Activated CD8-positive, alpha-beta T cell treated with anti-CD3 and anti-CD28 coated beads, Interleukin-2, amount 10 ng/mL, durations not matched to agents 7 days and 5 days (primary cell): ENCODE measurements at regions not wholly inside any gene's neighbourhood (a gene's known extent, or its start where the extent isn't known, plus 50 kb on each side); places are given as distances from the start of the nearest gene placed in this dataset.

Experiments used
- ATAC-seq: fragments of 150-1000 bp; cut with Tn5 transposase; one replicate; pipeline ENCODE4 v1.10.0; 2021; ENCODE audit warnings: moderate library complexity
- CTCF ChIA-PET: fragments of 350-600 bp; sonication (Branson Sonifier 250); formaldehyde crosslinking; loops from one replicate; lab custom pipeline; 2021; ENCODE audit warnings: antibody characterized with exemption; lab: Charles Lee
- POLR2A ChIA-PET: fragments of 350-600 bp; sonication (Branson Sonifier 250); formaldehyde crosslinking; loops from one replicate; lab custom pipeline; 2021; ENCODE audit warnings: antibody characterized with exemption; lab: Charles Lee
- DNase-seq: peaks from one replicate; pipeline ENCODE4 v3.0.0-alpha.2; 2020
- H3K27ac Mint-ChIP-seq: one replicate; pipeline ENCODE4 v1.8.0; 2021; ENCODE audit warnings: mild to moderate bottlenecking, mixed read lengths
- H3K27me3 Mint-ChIP-seq: one replicate; pipeline ENCODE4 v1.8.0; 2021; ENCODE audit warnings: low read depth, mixed read lengths
- H3K36me3 Mint-ChIP-seq: one replicate; pipeline ENCODE4 v1.8.0; 2021; ENCODE audit warnings: low read depth, mixed read lengths
- H3K4me1 Mint-ChIP-seq: one replicate; pipeline ENCODE4 v1.8.0; 2021; ENCODE audit warnings: low read depth, mixed read lengths
- H3K4me3 Mint-ChIP-seq: one replicate; pipeline ENCODE4 v1.8.0; 2021; ENCODE audit warnings: mild to moderate bottlenecking, mixed read lengths
- H3K9me3 Mint-ChIP-seq: one replicate; pipeline ENCODE4 v1.8.0; 2022; ENCODE audit warnings: mixed read lengths; ENCODE audit not compliant: insufficient read depth

DNA sequence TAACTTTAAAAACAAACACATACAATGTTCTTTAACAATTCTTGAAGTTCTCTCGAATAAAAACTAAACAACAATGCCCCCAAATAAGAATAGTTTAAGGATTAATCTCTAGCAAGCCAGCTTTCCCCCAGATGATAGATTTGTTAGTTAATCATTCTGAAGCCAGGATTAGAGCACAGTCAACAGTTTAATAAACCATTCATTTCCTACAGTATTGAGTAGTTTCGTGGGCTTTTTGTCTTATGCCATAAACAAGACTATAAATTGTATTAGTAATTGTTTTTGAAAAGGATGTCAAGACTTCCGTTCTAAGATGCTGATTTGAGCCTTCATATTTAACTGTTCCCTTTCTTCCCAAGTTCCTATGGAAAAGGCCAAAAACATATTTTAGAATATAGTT, 136.6 kb downstream of the PIK3R1 start:
- Mint-ChIP-seq H3K9me3 (no peaks in the 10 kb centered on the region), H3K27ac (no peak overlapping the region), H3K27me3 (no peaks in the 10 kb centered on the region), H3K4me3 (no peak overlapping the region), H3K36me3 (peaks cover 3% of the 10 kb centered on the region), H3K4me1 (peaks cover 15% of the 10 kb centered on the region)
- no peak for ATAC-seq
- DNase-seq = no peak
- ChIA-PET POLR2A (no interaction called here), CTCF (no interaction called here)

DNA sequence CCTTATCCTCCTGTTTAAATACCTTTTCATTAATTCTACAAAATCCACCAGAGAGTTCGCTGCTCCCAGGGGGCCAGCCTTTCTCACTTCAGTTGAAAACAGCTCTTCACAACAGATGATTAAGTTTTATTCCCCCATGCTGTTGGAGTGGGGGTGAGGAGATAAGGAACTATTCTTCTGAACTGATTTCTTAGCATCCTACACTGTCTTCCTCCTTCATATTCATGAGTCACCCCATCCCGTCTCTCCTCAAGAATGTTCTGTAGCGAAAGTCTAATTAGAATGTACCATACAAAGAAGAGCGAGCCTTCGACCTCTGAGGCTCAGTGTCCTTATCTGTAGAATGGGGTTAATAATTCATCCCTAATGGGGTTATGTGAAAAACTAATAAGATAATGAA, 138.0 kb downstream of the PIK3R1 start:
- DNase-seq (no peak), ATAC-seq (no peak)
- no peak overlapping the region for H3K4me3 Mint-ChIP-seq
- H3K4me1 Mint-ChIP-seq = peaks cover 7% of the 10 kb centered on the region
- no peaks in the 10 kb centered on the region for H3K27me3 Mint-ChIP-seq
- POLR2A ChIA-PET = no interaction called here
- H3K36me3 Mint-ChIP-seq = no peaks in the 10 kb centered on the region
- CTCF ChIA-PET = interaction anchor here (1.3 kb wide), 1 partner anchor 10 kb away, joined by 3 read pairs; no protein-coding TSS in a partner anchor
- H3K27ac Mint-ChIP-seq = no peak overlapping the region
- H3K9me3 Mint-ChIP-seq = no peaks in the 10 kb centered on the region

DNA sequence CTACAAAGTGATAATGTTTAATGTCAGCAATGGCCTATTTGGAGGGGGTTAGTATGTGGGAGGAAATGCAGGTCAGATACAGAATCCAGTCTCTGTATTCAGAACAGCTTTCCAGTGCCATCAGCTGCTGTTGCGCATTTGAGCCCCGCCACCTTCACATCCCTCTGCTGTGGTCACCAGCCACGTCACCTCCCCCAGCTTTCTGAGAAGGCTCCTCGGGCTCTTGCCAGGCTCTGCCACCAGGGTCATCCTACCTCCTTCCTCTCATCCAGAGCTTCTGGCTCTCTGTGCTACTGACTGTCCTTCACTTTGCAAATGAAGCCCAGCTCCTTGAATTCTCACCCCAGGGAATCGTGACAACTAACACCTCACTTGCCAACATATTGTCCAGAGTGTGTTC, 138.8 kb downstream of the PIK3R1 start:
- CTCF ChIA-PET = no interaction called here
- H3K27ac Mint-ChIP-seq = no peak overlapping the region
- ATAC-seq = no peak
- H3K36me3 Mint-ChIP-seq = no peaks in the 10 kb centered on the region
- H3K27me3 Mint-ChIP-seq = no peaks in the 10 kb centered on the region
- no peaks in the 10 kb centered on the region for H3K9me3 Mint-ChIP-seq
- H3K4me1 Mint-ChIP-seq = peaks cover 7% of the 10 kb centered on the region
- POLR2A ChIA-PET = no interaction called here
- no peak overlapping the region for H3K4me3 Mint-ChIP-seq
- no peak for DNase-seq

DNA sequence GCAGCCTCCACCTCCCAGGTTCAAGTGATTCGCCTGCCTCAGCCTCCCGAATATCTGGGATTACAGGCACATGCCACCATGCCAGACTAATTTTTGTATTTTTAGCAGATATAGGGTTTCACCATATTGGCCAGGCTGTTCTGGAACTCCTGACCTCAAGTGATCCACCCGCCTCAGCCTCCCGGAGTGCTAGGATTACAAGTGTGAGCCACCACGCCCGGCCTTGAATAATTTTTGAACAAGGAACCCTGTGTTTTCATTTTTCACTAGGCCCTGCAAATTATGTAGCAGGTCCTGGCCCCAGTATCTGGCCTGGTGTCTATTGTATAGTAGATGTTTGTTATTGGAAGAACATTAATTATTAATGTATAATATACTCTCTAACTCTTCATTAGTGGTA, 140.7 kb downstream of the PIK3R1 start:
- ChIA-PET CTCF (no interaction called here), POLR2A (no interaction called here)
- DNase-seq = no peak
- Mint-ChIP-seq H3K27me3 (no peaks in the 10 kb centered on the region), H3K27ac (no peak overlapping the region), H3K36me3 (no peaks in the 10 kb centered on the region), H3K9me3 (no peaks in the 10 kb centered on the region), H3K4me3 (no peak overlapping the region), H3K4me1 (peaks cover 16% of the 10 kb centered on the region)
- no peak for ATAC-seq

DNA sequence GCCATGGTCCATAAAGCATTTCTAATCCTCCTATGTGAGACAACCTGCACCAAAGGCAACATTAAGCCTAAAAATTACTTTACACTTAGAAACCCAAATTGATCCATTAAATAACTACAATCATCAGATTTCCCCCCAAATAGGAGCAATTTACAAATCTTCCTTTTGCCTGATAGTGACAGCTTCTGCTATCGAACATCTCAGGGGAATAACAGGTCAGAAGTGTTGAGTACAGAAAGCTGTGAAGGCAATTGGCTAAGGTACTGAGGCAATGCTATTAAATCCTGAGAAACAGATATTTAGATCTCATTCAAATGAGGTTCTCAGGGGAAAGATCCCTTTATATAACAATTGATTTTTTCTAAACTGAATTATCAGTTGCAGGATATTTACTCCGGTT, 141.1 kb downstream of the PIK3R1 start:
- Mint-ChIP-seq H3K4me1 (peaks cover 16% of the 10 kb centered on the region), H3K9me3 (no peaks in the 10 kb centered on the region), H3K36me3 (no peaks in the 10 kb centered on the region), H3K4me3 (no peak overlapping the region), H3K27ac (no peak overlapping the region), H3K27me3 (no peaks in the 10 kb centered on the region)
- DNase-seq (no peak), ATAC-seq (no peak)
- POLR2A ChIA-PET = no interaction called here
- CTCF ChIA-PET = no interaction called here

DNA sequence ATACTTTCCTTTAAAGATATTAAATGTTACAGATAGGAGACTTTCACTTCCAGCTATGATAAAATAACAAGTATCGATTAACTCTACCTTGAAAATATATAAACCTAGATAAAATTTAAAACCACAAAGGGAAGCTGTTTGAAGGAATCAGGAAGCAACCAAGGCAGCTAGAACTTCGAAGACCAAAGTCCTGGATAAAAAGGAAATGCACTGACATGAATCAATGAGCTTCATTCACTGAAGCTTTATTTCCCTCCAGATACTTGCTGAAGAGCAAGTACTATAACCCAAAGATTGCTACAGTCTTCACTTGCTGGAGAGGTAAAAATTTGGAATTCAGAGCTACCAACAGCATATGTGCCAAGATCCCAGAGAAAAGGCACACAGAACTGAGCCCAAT, 144.1 kb downstream of the PIK3R1 start:
- ATAC-seq (no peak), DNase-seq (no peak)
- CTCF ChIA-PET = interaction anchor here (0.8 kb wide), 1 partner anchor 34 kb away, joined by 3 read pairs; no protein-coding TSS in a partner anchor
- H3K4me3 Mint-ChIP-seq = no peak overlapping the region
- H3K27ac Mint-ChIP-seq = no peak overlapping the region
- H3K9me3 Mint-ChIP-seq = peaks cover 4% of the 10 kb centered on the region
- H3K4me1 Mint-ChIP-seq = peaks cover 9% of the 10 kb centered on the region
- H3K36me3 Mint-ChIP-seq = peaks cover 5% of the 10 kb centered on the region
- POLR2A ChIA-PET = interaction anchor here (1.0 kb wide), 1 partner anchor 19 kb away, joined by 3 read pairs; no protein-coding TSS in a partner anchor
- H3K27me3 Mint-ChIP-seq = peaks cover 4% of the 10 kb centered on the region

DNA sequence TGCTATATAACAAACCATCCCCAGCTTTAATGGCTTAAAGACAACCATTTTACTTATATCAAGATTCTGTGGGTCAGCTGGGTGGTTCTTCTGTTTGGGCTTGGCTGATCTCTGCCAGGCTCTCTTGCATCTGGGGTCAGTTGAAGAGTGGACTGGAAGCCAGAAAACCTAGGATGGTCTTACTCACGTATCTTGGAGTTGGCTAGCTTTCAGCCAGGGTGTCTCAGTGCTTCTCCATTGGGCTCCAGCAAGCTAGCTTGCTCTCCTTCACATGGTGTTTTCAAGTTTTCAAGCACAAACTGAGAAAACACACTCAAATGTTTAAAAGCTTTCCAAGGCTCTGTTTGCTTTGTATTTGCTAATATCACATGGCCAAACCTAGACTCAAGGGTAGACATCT, 146.8 kb downstream of the PIK3R1 start:
- H3K9me3 Mint-ChIP-seq = peaks cover 4% of the 10 kb centered on the region
- no peak overlapping the region for H3K4me3 Mint-ChIP-seq
- peaks cover 4% of the 10 kb centered on the region for H3K27me3 Mint-ChIP-seq
- ChIA-PET POLR2A (no interaction called here), CTCF (interaction anchor here (0.9 kb wide), 1 partner anchor 76 kb away, joined by 3 read pairs; no protein-coding TSS in a partner anchor)
- DNase-seq = no peak
- peaks cover 5% of the 10 kb centered on the region for H3K36me3 Mint-ChIP-seq
- peaks cover 16% of the 10 kb centered on the region for H3K4me1 Mint-ChIP-seq
- no peak for ATAC-seq
- H3K27ac Mint-ChIP-seq = no peak overlapping the region

DNA sequence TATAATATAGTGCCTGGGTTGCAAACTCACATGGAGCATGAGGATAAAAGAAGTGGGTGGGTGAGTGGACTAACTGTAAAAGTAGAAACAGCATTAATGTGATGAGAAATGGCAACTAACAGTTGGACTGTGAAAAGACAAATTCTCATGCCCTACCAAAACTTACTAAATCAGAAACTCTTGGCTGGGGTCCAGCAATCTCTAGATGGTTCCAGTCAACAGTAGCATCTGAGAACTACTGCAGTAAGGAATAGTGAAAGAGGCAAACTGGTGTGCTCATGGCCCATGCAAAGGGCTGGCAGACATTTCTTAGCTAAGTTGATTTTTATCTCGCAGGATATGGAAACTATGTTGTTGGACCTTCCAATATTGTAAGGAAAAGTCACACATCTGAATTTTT, 150.3 kb downstream of the PIK3R1 start:
- H3K27ac Mint-ChIP-seq = no peak overlapping the region
- H3K4me1 Mint-ChIP-seq = peaks cover 35% of the 10 kb centered on the region
- no peak for ATAC-seq
- ChIA-PET CTCF (no interaction called here), POLR2A (no interaction called here)
- no peak overlapping the region for H3K4me3 Mint-ChIP-seq
- no peak for DNase-seq
- H3K27me3 Mint-ChIP-seq = peaks cover 4% of the 10 kb centered on the region
- H3K36me3 Mint-ChIP-seq = peaks cover 16% of the 10 kb centered on the region
- H3K9me3 Mint-ChIP-seq = peaks cover 4% of the 10 kb centered on the region

DNA sequence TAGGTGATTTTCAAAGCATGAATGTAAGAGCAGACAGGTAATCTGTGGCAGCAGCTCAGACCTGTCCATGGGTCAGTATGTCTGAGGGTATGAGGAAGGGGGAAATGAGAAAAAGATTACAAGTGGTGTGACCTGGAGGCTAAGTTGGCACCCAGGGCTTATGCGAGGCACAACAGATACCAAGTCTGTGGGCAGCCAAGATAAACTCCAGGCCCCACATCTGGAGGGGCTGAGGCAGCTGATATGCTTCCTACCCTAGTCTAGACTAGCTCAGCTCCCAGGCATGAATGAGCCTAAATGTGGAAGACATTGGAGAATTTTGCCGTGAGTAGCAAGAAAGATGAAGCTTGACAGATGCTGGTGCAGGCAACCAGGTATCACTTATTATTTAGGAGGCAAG, 151.7 kb downstream of the PIK3R1 start:
- ChIA-PET CTCF (no interaction called here), POLR2A (no interaction called here)
- H3K4me3 Mint-ChIP-seq = no peak overlapping the region
- peaks cover 4% of the 10 kb centered on the region for H3K27me3 Mint-ChIP-seq
- H3K27ac Mint-ChIP-seq = no peak overlapping the region
- H3K4me1 Mint-ChIP-seq = peaks cover 48% of the 10 kb centered on the region
- H3K9me3 Mint-ChIP-seq = peaks cover 6% of the 10 kb centered on the region
- ATAC-seq = no peak
- no peak for DNase-seq
- H3K36me3 Mint-ChIP-seq = peaks cover 17% of the 10 kb centered on the region

DNA sequence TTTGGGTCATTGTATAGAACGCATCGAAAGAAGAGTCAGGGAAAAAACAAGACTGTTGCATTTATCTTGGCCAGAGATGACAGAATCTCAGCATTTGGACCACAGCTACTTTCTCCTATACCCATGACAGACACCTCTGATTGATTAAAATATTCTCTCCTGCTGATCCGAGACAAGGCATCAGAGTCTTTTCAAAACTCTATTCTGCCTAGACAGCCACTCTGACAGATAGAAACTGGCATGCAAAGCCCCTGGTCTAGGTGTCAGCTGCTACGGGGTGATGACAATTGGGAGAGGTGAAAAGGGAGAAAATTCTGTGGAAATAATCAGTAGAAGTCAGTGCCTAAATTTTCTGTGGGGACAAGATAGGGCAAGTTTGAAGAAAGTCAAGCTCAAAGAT, 152.2 kb downstream of the PIK3R1 start:
- Mint-ChIP-seq H3K9me3 (peaks cover 6% of the 10 kb centered on the region), H3K27me3 (no peaks in the 10 kb centered on the region), H3K4me1 (peaks cover 48% of the 10 kb centered on the region), H3K4me3 (no peak overlapping the region), H3K27ac (no peak overlapping the region), H3K36me3 (peaks cover 13% of the 10 kb centered on the region)
- DNase-seq (no peak), ATAC-seq (no peak)
- ChIA-PET CTCF (interaction anchor here (1.0 kb wide), 1 partner anchor 19 kb away, joined by 3 read pairs; no protein-coding TSS in a partner anchor), POLR2A (no interaction called here)

DNA sequence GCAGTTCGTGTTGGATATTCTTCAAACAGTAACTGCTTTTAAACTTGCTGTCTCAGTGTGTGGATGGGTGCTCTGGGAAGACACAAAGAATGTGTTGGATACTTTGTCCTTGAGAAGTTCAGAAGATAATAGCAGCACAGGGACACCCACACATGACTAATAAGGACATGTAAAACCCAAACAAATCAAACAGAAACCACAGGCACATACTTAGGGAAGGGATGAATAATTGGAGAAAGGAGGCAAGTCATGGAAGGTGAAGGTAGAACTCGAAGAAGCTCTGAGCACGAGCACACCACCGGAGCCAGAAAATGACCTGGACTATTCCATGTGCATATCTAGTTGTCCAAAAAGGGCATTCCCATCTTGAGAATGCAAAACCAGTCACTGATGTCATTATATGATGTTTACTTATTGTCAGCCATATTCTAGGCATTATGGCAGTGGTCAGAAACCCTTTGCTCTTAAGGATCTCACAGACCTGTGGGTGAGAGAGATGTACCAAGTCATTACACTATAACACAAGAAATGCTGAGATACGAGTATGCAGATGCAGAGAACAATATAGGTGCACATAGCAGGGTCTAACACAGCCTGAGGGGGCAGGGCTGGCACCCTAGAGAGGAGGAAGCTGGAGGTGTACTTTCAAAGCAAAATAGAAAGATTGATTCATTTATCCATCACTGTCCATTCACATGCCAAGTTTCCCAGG, 152.9 kb downstream of the PIK3R1 start:
- H3K27me3 Mint-ChIP-seq = no peaks in the 10 kb centered on the region
- peaks cover 5% of the 10 kb centered on the region for H3K9me3 Mint-ChIP-seq
- peaks cover 17% of the 10 kb centered on the region for H3K36me3 Mint-ChIP-seq
- DNase-seq = no peak
- no peak overlapping the region for H3K4me3 Mint-ChIP-seq
- ChIA-PET POLR2A (no interaction called here), CTCF (interaction anchor here (1.0 kb wide), 1 partner anchor 18 kb away, joined by 3 read pairs; no protein-coding TSS in a partner anchor)
- H3K4me1 Mint-ChIP-seq = peaks cover 48% of the 10 kb centered on the region
- peak overlapping the region; percentile 83 for H3K27ac Mint-ChIP-seq
- no peak for ATAC-seq

DNA sequence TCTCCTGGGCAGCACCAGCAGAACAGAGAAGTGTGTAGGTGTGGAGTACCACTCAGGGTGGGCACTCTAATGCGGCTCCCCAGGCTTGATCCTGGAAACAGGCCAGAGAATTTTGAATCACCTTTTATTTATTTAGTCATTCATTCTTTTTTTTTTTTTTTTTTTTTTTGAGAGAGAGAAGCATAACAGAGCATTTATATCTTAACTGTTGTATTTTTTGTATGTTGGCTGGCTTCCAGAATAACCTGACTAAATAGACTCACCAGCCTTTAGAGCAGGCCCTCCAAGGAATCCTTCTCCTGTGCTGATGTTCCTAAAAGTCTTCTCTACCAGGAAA, 153.4 kb downstream of the PIK3R1 start:
- Mint-ChIP-seq H3K9me3 (peaks cover 3% of the 10 kb centered on the region), H3K36me3 (peaks cover 17% of the 10 kb centered on the region), H3K27ac (peak overlapping the region; percentile 87), H3K4me1 (peaks cover 48% of the 10 kb centered on the region), H3K4me3 (no peak overlapping the region), H3K27me3 (no peaks in the 10 kb centered on the region)
- peak; percentile 10 for ATAC-seq
- DNase-seq = no peak
- ChIA-PET CTCF (interaction anchor here (1.0 to 1.8 kb wide), 4 partner anchors 9 to 83 kb away, joined by 3 to 8 read pairs (median 3); no protein-coding TSS in a partner anchor), POLR2A (interaction anchor here (0.7 to 1.9 kb wide), 4 partner anchors 9 to 376 kb away, joined by 3 to 8 read pairs (median 4); no protein-coding TSS in a partner anchor)
